ENCODE measurements at regions not wholly inside any gene's neighbourhood (a gene's known extent, or its start where the extent isn't known, plus 50 kb on each side); places are given as distances from the start of the nearest gene placed in this dataset.

- Histone ChIP-seq H3K9ac (ENCODE audit: low read length in 5 of 5) (no peak overlapping the region), H3K9me3 (ENCODE audit: control insufficient read depth in 5 of 5, low read length in 5 of 5) (peaks cover 0 to 2% (median 0%) of the 10 kb centered on the region in 5 donors), H3K36me3 (ENCODE audit: control insufficient read depth in 5 of 5, insufficient read depth in 5 of 5, low read length in 5 of 5) (no peaks in the 10 kb centered on the region), H3K27ac (ENCODE audit: low read depth, low read length) (no peak overlapping the region), H3K4me3 (ENCODE audit: low read depth in 1 of 5, low read length in 5 of 5) (no peak overlapping the region), H3K27me3 (ENCODE audit: control insufficient read depth in 5 of 5, insufficient read depth in 4 of 5, low read length in 5 of 5) (no peaks in the 10 kb centered on the region), H3K4me1 (ENCODE audit: control insufficient read depth in 5 of 5, insufficient read depth in 5 of 5, low read length in 5 of 5) (no peaks in the 10 kb centered on the region)
Measured at GRCh38 chr1:168381850-168382249, 101.2 kb downstream of the TBX19 start.

GRCh38 chr1:168380945-168381344, 100.3 kb downstream of the TBX19 start:
- no peak overlapping the region for H3K27ac ChIP-seq (ENCODE audit: low read depth, low read length)
- peaks cover 0 to 2% (median 0%) of the 10 kb centered on the region in 5 donors for H3K9me3 ChIP-seq (ENCODE audit: control insufficient read depth in 5 of 5, low read length in 5 of 5)
- no peaks in the 10 kb centered on the region for H3K36me3 ChIP-seq (ENCODE audit: control insufficient read depth in 5 of 5, insufficient read depth in 5 of 5, low read length in 5 of 5)
- H3K4me3 ChIP-seq (ENCODE audit: low read depth in 1 of 5, low read length in 5 of 5), result no peak overlapping the region
- H3K9ac ChIP-seq (ENCODE audit: low read length in 5 of 5), result no peak overlapping the region
- no peaks in the 10 kb centered on the region for H3K4me1 ChIP-seq (ENCODE audit: control insufficient read depth in 5 of 5, insufficient read depth in 5 of 5, low read length in 5 of 5)
- H3K27me3 ChIP-seq (ENCODE audit: control insufficient read depth in 5 of 5, insufficient read depth in 4 of 5, low read length in 5 of 5), result no peaks in the 10 kb centered on the region

GRCh38 chr1:168379104-168379860, 98.6 kb downstream of the TBX19 start:
- Histone ChIP-seq H3K4me3 (ENCODE audit: low read depth in 1 of 5, low read length in 5 of 5) (no peak overlapping the region), H3K9ac (ENCODE audit: low read length in 5 of 5) (no peak overlapping the region), H3K9me3 (ENCODE audit: control insufficient read depth in 5 of 5, low read length in 5 of 5) (peaks cover 0 to 2% (median 0%) of the 10 kb centered on the region in 5 donors), H3K4me1 (ENCODE audit: control insufficient read depth in 5 of 5, insufficient read depth in 5 of 5, low read length in 5 of 5) (no peaks in the 10 kb centered on the region), H3K27ac (ENCODE audit: low read depth, low read length) (no peak overlapping the region), H3K27me3 (ENCODE audit: control insufficient read depth in 5 of 5, insufficient read depth in 4 of 5, low read length in 5 of 5) (no peaks in the 10 kb centered on the region), H3K36me3 (ENCODE audit: control insufficient read depth in 5 of 5, insufficient read depth in 5 of 5, low read length in 5 of 5) (no peaks in the 10 kb centered on the region)

- Histone ChIP-seq H3K4me1 (ENCODE audit: control insufficient read depth in 5 of 5, insufficient read depth in 5 of 5, low read length in 5 of 5) (no peaks in the 10 kb centered on the region), H3K9me3 (ENCODE audit: control insufficient read depth in 5 of 5, low read length in 5 of 5) (peaks cover 0 to 2% (median 0%) of the 10 kb centered on the region in 5 donors), H3K9ac (ENCODE audit: low read length in 5 of 5) (no peak overlapping the region), H3K4me3 (ENCODE audit: low read depth in 1 of 5, low read length in 5 of 5) (no peak overlapping the region), H3K36me3 (ENCODE audit: control insufficient read depth in 5 of 5, insufficient read depth in 5 of 5, low read length in 5 of 5) (no peaks in the 10 kb centered on the region), H3K27me3 (ENCODE audit: control insufficient read depth in 5 of 5, insufficient read depth in 4 of 5, low read length in 5 of 5) (no peaks in the 10 kb centered on the region), H3K27ac (ENCODE audit: low read depth, low read length) (no peak overlapping the region)
Measured at GRCh38 chr1:168375566-168376300, 95.1 kb downstream of the TBX19 start.

GRCh38 chr1:168374566-168374965, 93.9 kb downstream of the TBX19 start:
- Histone ChIP-seq H3K27me3 (ENCODE audit: control insufficient read depth in 5 of 5, insufficient read depth in 4 of 5, low read length in 5 of 5) (no peaks in the 10 kb centered on the region), H3K9ac (ENCODE audit: low read length in 5 of 5) (no peak overlapping the region), H3K9me3 (ENCODE audit: control insufficient read depth in 5 of 5, low read length in 5 of 5) (peaks cover 0 to 2% (median 0%) of the 10 kb centered on the region in 5 donors), H3K27ac (ENCODE audit: low read depth, low read length) (no peak overlapping the region), H3K4me3 (ENCODE audit: low read depth in 1 of 5, low read length in 5 of 5) (no peak overlapping the region), H3K36me3 (ENCODE audit: control insufficient read depth in 5 of 5, insufficient read depth in 5 of 5, low read length in 5 of 5) (no peaks in the 10 kb centered on the region), H3K4me1 (ENCODE audit: control insufficient read depth in 5 of 5, insufficient read depth in 5 of 5, low read length in 5 of 5) (no peaks in the 10 kb centered on the region)

GRCh38 chr1:168373869-168374268, 93.2 kb downstream of the TBX19 start:
- Histone ChIP-seq H3K36me3 (ENCODE audit: control insufficient read depth in 5 of 5, insufficient read depth in 5 of 5, low read length in 5 of 5) (no peaks in the 10 kb centered on the region), H3K9ac (ENCODE audit: low read length in 5 of 5) (no peak overlapping the region), H3K4me1 (ENCODE audit: control insufficient read depth in 5 of 5, insufficient read depth in 5 of 5, low read length in 5 of 5) (no peaks in the 10 kb centered on the region), H3K27ac (ENCODE audit: low read depth, low read length) (no peak overlapping the region), H3K27me3 (ENCODE audit: control insufficient read depth in 5 of 5, insufficient read depth in 4 of 5, low read length in 5 of 5) (no peaks in the 10 kb centered on the region), H3K9me3 (ENCODE audit: control insufficient read depth in 5 of 5, low read length in 5 of 5) (no peaks in the 10 kb centered on the region), H3K4me3 (ENCODE audit: low read depth in 1 of 5, low read length in 5 of 5) (no peak overlapping the region)

GRCh38 chr1:168372861-168373371, 92.2 kb downstream of the TBX19 start:
- Histone ChIP-seq H3K4me1 (ENCODE audit: control insufficient read depth in 5 of 5, insufficient read depth in 5 of 5, low read length in 5 of 5) (no peaks in the 10 kb centered on the region), H3K9me3 (ENCODE audit: control insufficient read depth in 5 of 5, low read length in 5 of 5) (no peaks in the 10 kb centered on the region), H3K36me3 (ENCODE audit: control insufficient read depth in 5 of 5, insufficient read depth in 5 of 5, low read length in 5 of 5) (no peaks in the 10 kb centered on the region), H3K9ac (ENCODE audit: low read length in 5 of 5) (no peak overlapping the region), H3K27me3 (ENCODE audit: control insufficient read depth in 5 of 5, insufficient read depth in 4 of 5, low read length in 5 of 5) (no peaks in the 10 kb centered on the region), H3K27ac (ENCODE audit: low read depth, low read length) (no peak overlapping the region), H3K4me3 (ENCODE audit: low read depth in 1 of 5, low read length in 5 of 5) (no peak overlapping the region)

GRCh38 chr1:168372307-168372706, 91.6 kb downstream of the TBX19 start:
- Histone ChIP-seq H3K27ac (ENCODE audit: low read depth, low read length) (no peak overlapping the region), H3K36me3 (ENCODE audit: control insufficient read depth in 5 of 5, insufficient read depth in 5 of 5, low read length in 5 of 5) (no peaks in the 10 kb centered on the region), H3K4me1 (ENCODE audit: control insufficient read depth in 5 of 5, insufficient read depth in 5 of 5, low read length in 5 of 5) (no peaks in the 10 kb centered on the region), H3K9ac (ENCODE audit: low read length in 5 of 5) (no peak overlapping the region), H3K27me3 (ENCODE audit: control insufficient read depth in 5 of 5, insufficient read depth in 4 of 5, low read length in 5 of 5) (no peaks in the 10 kb centered on the region), H3K9me3 (ENCODE audit: control insufficient read depth in 5 of 5, low read length in 5 of 5) (no peaks in the 10 kb centered on the region), H3K4me3 (ENCODE audit: low read depth in 1 of 5, low read length in 5 of 5) (no peak overlapping the region)

- Histone ChIP-seq H3K4me3 (ENCODE audit: low read depth in 1 of 5, low read length in 5 of 5) (no peak overlapping the region), H3K27ac (ENCODE audit: low read depth, low read length) (no peak overlapping the region), H3K9ac (ENCODE audit: low read length in 5 of 5) (no peak overlapping the region), H3K27me3 (ENCODE audit: control insufficient read depth in 5 of 5, insufficient read depth in 4 of 5, low read length in 5 of 5) (no peaks in the 10 kb centered on the region), H3K36me3 (ENCODE audit: control insufficient read depth in 5 of 5, insufficient read depth in 5 of 5, low read length in 5 of 5) (no peaks in the 10 kb centered on the region), H3K9me3 (ENCODE audit: control insufficient read depth in 5 of 5, low read length in 5 of 5) (no peaks in the 10 kb centered on the region), H3K4me1 (ENCODE audit: control insufficient read depth in 5 of 5, insufficient read depth in 5 of 5, low read length in 5 of 5) (no peaks in the 10 kb centered on the region)
Measured at GRCh38 chr1:168371477-168371876, 90.8 kb downstream of the TBX19 start.

GRCh38 chr1:168370586-168370985, 89.9 kb downstream of the TBX19 start:
- no peaks in the 10 kb centered on the region for H3K36me3 ChIP-seq (ENCODE audit: control insufficient read depth in 5 of 5, insufficient read depth in 5 of 5, low read length in 5 of 5)
- no peaks in the 10 kb centered on the region for H3K4me1 ChIP-seq (ENCODE audit: control insufficient read depth in 5 of 5, insufficient read depth in 5 of 5, low read length in 5 of 5)
- H3K27ac ChIP-seq (ENCODE audit: low read depth, low read length), result no peak overlapping the region
- H3K9me3 ChIP-seq (ENCODE audit: control insufficient read depth in 5 of 5, low read length in 5 of 5), result no peaks in the 10 kb centered on the region
- no peak overlapping the region for H3K4me3 ChIP-seq (ENCODE audit: low read depth in 1 of 5, low read length in 5 of 5)
- H3K27me3 ChIP-seq (ENCODE audit: control insufficient read depth in 5 of 5, insufficient read depth in 4 of 5, low read length in 5 of 5), result no peaks in the 10 kb centered on the region
- no peak overlapping the region for H3K9ac ChIP-seq (ENCODE audit: low read length in 5 of 5)
